ENCODE measurements at regions not wholly inside any gene's neighbourhood (a gene's known extent, or its start where the extent isn't known, plus 50 kb on each side); places are given as distances from the start of the nearest gene placed in this dataset.

- TF ChIP-seq CTCF (IDR thresholded peaks at IDR 0.05; ENCODE audit: low read depth, low read length) (no peak), EZH2phosphoT487 (IDR thresholded peaks at IDR 0.05; ENCODE audit: low read depth) (no peak)
These were observed 163.2 kb downstream of the REEP3 start for GRCh38 chr10:63684257-63684936.
